NB4 (cell line): ENCODE measurements at regions not wholly inside any gene's neighbourhood (a gene's known extent, or its start where the extent isn't known, plus 50 kb on each side); places are given as distances from the start of the nearest gene placed in this dataset.
"Not testable (repeated sequence)": the region's sequence is repeated elsewhere in the genome, so short reads cannot be mapped to it uniquely, and the experiment has no call there.

Experiments
- DNase-seq: peaks from one replicate; pipeline ENCODE4 v3.0.0; 2010; ENCODE audit warnings: low read depth
- H3K4me3 ChIP-seq: one replicate; pipeline ENCODE4 v1.5.1; 2011; ENCODE audit warnings: mild to moderate bottlenecking, low read depth, low read length, moderate library complexity
- MAX ChIP-seq: IDR thresholded peaks from 2 replicates; pipeline ENCODE4 v1.6.1; 2011; ENCODE audit warnings: low read depth, low read length
- MYC ChIP-seq: IDR thresholded peaks from 2 replicates; pipeline ENCODE4 v1.6.1; 2011; ENCODE audit warnings: low read depth, low read length
- POLR2A ChIP-seq: IDR thresholded peaks from 2 replicates; pipeline ENCODE4 v1.6.1; 2011; ENCODE audit warnings: mild to moderate bottlenecking; ENCODE audit not compliant: insufficient read length; ENCODE audit errors: extremely low read depth
- TF ChIP-seq, protein P1 (sequence below): IDR thresholded peaks from one replicate; pipeline ENCODE4 v1.5.1; 2012; ENCODE audit warnings: low read depth, low read length

DNA sequence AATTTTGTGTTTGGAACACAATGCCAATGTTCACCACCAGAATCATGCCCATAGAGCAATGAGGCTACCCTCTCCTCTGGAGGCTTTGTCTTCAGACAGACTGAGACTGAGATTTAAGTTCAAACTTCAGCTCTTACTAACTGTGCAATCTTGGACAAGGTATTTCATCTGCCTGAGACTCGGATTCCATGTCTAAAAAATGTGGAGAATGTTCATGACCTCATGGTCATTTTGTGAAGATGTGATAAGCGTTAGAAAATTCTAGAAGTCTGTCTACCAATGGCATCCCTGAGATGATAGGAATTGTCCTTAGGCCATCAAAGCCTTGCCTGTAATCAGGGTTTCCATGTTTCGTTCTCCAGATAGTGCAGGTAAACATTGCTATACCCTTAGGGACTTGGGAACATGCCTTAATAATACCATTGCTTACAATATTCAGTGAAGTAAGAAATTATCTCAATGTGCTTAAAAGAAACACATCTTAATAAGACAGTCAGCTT, 388.2 kb upstream of the MAF start:
- H3K4me3 ChIP-seq, result no peak overlapping the region
- no peak for DNase-seq
- TF ChIP-seq MYC (no peak), MAX (no peak), POLR2A (no peak)
- TF ChIP-seq, protein P1, sequence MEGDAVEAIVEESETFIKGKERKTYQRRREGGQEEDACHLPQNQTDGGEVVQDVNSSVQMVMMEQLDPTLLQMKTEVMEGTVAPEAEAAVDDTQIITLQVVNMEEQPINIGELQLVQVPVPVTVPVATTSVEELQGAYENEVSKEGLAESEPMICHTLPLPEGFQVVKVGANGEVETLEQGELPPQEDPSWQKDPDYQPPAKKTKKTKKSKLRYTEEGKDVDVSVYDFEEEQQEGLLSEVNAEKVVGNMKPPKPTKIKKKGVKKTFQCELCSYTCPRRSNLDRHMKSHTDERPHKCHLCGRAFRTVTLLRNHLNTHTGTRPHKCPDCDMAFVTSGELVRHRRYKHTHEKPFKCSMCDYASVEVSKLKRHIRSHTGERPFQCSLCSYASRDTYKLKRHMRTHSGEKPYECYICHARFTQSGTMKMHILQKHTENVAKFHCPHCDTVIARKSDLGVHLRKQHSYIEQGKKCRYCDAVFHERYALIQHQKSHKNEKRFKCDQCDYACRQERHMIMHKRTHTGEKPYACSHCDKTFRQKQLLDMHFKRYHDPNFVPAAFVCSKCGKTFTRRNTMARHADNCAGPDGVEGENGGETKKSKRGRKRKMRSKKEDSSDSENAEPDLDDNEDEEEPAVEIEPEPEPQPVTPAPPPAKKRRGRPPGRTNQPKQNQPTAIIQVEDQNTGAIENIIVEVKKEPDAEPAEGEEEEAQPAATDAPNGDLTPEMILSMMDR, result no peak

DNA sequence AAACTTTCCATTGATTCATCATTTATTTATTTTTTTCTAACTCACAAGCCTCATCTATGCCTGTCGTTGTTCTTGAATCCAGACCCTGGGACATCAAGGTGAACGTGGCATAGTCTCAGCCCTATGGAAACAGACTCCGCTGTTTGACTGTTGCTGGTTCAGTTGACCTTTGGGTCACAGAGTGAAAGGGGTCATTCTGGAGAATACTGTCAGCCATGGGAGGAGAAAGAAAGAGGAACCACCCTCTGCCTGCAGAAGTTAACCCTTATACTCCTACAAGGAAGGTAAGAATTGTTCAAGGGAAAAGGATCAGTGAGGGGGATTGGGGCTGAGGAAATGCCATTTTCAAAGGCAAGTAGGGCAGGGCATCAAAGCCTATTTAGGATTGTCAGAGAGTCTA, 387.6 kb upstream of the MAF start:
- DNase-seq, result no peak
- TF ChIP-seq MYC (no peak), POLR2A (no peak), MAX (no peak)
- no peak overlapping the region for H3K4me3 ChIP-seq

- no peak for DNase-seq
- H3K4me3 ChIP-seq, result no peak overlapping the region
- no peak for TF ChIP-seq MAX
- TF ChIP-seq MYC, result no peak
- no peak for TF ChIP-seq POLR2A
- TF ChIP-seq, protein P1, result no peak
Observed at GRCh38 chr16:79986352-79986751, 385.8 kb upstream of the MAF start.

DNA sequence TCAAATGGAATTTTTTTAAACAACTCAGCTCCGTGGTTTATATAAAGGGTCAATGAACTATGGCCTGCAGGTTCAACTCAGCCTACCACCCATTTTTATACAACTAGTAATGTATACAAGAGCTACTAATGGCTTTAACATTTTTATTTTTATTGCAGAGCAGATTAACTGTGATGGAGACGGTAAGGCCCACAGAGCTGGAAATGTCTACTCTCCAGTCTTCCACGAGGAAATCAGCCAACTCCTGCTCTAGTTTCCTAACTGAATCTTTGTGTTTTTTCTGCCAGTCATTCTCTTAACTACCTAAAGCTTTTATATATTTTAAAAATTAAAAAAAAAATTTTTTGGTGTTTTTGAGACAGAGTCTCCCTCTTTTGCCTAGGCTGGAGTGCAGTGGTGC, 385.1 kb upstream of the MAF start:
- no peak for TF ChIP-seq MAX
- TF ChIP-seq, protein P1, result no peak
- TF ChIP-seq POLR2A, result no peak
- no peak for TF ChIP-seq MYC
- no peak overlapping the region for H3K4me3 ChIP-seq
- no peak for DNase-seq

GRCh38 chr16:79984149-79984548, 383.6 kb upstream of the MAF start:
- DNase-seq, result not testable (repeated sequence)

DNA sequence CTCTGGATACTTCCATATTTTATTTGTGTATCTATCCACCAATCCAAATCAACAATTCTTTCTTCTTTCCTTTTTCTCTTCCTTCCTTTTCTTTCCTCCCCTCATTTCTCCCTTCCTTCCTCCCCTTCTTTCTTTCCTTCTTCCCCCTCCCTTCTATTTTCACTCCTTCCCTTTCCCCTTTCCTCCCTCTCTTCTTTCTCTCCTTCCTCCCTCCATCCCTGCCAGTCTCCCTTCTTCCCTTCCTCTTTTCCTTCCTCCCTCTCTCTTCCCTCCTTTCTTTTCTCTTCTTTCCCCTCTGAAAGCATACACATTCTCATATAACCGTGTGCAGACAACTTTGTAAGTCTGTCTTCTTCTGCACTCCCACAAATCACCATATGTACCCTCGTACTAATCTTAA, 382.3 kb upstream of the MAF start:
- TF ChIP-seq MYC (no peak), POLR2A (no peak), MAX (no peak)
- TF ChIP-seq, protein P1, result no peak
- no peak for DNase-seq

More at GRCh38 chr16:79984149-79984548, 383.6 kb upstream of the MAF start:
- H3K4me3 ChIP-seq, result not testable (repeated sequence)

DNA sequence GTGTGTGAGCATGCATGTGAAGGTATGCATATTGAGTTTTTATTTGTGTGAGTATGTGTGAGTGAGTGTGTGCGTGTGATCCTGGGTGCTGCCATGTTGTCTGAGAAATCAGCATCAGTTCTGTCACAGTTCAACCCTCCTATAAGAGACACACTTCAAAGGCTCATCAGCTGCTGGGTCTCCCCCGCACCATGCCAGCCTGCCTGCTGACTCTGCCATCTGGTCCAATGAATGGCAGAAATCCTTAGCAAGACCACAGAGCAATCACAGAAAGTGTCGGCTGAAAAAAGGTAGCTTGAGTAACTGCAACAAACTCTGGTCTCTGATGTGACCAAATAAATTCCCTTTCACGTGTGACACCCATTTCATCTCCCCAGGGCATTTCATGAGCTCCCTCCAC, 381.8 kb upstream of the MAF start:
- TF ChIP-seq MYC, result no peak
- TF ChIP-seq MAX, result no peak
- TF ChIP-seq, protein P1, result no peak
- no peak for TF ChIP-seq POLR2A
- no peak for DNase-seq

More for the DNA sequence above, 382.3 kb upstream of the MAF start:
- no peak overlapping the region for H3K4me3 ChIP-seq

More for the DNA sequence above, 381.8 kb upstream of the MAF start:
- H3K4me3 ChIP-seq, result no peak overlapping the region
